Left lobe of liver (tissue), 2 donors: ENCODE measurements at regions not wholly inside any gene's neighbourhood (a gene's known extent, or its start where the extent isn't known, plus 50 kb on each side); places are given as distances from the start of the nearest gene placed in this dataset.
"Not testable (repeated sequence)": the region's sequence is repeated elsewhere in the genome, so short reads cannot be mapped to it uniquely, and the experiment has no call there.

Experiments
- ATAC-seq: fragments of 200-7000 bp; cut with Tn5 transposase; one replicate; pipeline ENCODE4 v1.9.1; 2020; ENCODE audit warnings: mild to moderate bottlenecking, moderate library complexity
- DNase-seq: peaks from one replicate; pipeline ENCODE4 v3.0.0-alpha.2; 2020; ENCODE audit warnings: low spot score
- donor health status: DM: no; HTN: no; CAD: no; lungs with moderate emphysema.
- donor health status: DM: no; HTN: yes; CAD: no.

GRCh38 chr19:34017601-34018000, 154.7 kb upstream of the LSM14A start:
- no peak for ATAC-seq
- no peak for DNase-seq

GRCh38 chr19:34018546-34018945, 153.8 kb upstream of the LSM14A start:
- ATAC-seq, result no peak
- no peak for DNase-seq

GRCh38 chr19:34023381-34023780, 148.9 kb upstream of the LSM14A start:
- DNase-seq, result no peak
- ATAC-seq, result no peak

- DNase-seq (no peak), ATAC-seq (no peak)
Observed at GRCh38 chr19:34033880-34034279, 138.4 kb upstream of the LSM14A start.

DNA sequence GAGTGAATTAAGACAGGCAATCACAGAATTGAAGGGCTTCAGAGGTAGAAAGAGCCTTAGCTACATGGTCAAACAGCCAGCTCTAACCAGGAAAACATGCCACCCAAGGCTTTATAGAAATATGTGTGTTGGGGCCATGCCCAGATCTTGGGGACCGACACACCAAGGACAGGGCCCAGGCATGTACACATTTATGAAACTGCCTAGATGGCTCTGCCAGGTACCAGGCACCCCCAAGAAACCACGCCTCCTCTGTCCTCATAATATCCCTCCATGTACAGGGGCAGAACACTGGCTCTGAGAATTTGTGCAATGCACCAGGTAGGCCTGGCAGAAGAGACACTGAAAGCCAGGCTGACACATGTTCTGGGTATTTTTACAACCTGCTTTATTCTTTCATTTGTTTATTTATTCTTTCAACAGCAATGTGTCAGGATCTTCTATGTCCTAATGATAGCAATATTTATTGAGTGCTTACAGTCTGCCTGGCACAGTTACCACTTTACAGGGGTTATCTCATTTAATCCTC, 137.9 kb upstream of the LSM14A start:
- DNase-seq, result no peak

DNA sequence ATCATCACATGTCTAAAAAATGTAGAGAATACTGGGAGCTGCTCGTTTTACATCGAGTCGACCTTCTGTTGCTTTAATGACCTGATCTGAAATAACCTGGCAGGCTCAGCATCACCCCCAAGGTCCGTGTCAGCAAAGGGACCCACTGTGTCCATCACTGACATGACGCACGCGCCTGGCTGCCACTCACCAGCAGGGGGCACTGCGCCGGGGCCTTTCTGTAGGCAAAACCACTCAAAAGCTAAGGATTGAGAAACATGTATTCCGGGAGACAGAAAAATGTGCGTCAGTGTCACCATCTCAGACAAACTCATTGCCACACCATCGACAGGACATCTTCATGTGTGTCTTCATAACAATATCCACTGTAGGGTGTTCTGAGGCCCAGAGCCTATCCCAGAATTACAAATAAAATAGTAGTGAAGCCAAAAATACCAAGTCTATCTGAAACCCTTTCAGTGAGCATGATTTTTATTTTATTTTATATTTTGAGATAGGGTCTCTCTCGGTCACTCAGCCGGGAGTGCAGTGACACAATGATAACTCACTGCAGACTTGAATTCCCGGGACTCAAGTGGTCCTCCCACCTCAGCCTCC, 130.3 kb upstream of the LSM14A start:
- peak; percentile 70 for DNase-seq
- ATAC-seq, result peak; percentile 95

More for the DNA sequence above, 137.9 kb upstream of the LSM14A start:
- ATAC-seq, result no peak

DNA sequence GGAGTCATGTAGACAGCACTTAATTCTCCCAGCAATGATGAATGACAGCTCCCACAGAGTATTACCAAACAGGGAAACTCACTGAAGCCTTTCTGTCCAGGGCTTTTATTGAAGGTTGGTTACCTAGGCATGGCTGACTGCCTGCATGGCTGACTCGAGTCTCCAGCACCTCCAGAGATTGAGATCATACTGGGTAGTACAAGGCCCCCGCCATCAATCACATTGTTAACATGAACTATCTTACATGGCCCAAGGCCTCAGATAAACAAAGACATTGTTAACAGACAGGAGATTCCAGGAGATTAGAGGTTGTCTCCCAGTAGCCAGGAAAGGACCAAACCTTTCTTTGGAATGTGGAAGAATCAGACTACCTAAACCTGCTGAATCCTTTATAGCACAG, 128.3 kb upstream of the LSM14A start:
- ATAC-seq, result no peak
- DNase-seq, result no peak

DNA sequence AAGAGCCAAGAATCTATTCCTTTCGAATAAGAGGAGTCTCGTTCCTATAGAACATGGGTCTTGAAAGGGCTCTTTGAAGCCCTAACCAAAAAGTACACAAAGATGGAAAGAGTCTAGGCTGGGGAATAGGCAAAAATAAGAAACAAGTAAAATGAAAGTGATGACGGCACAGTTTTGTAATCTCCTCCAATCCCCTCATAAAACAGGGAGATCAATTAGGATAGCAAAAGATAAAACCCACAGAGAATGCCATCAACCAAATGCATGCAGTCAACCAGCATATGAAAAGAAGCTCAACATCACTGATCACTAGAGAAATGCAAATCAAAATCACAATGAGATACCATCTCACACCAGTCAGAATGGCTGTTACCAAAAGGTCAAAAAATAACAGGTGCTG, 122.4 kb upstream of the LSM14A start:
- no peak for DNase-seq
- no peak for ATAC-seq

DNA sequence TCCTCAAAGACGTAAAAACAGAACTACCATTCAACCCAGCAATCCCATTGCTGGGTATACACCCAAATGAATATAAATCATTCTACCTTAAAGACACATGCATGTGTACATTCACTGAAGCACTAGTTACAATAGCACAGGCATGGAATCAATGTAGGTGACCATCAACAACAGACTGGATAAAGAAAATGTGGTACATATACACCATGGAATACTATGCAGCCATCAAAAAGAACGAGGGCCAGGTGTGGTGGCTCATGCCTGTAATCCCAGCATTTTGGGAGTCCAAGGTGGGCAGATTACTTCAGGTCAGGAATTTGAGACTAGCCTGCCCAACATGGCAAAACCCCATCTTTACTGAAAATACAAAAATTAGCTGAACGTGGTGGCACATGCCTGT, 121.9 kb upstream of the LSM14A start:
- not testable (repeated sequence) for DNase-seq, ATAC-seq

- ATAC-seq (no peak), DNase-seq (no peak)
Observed at GRCh38 chr19:34051255-34051654, 121.0 kb upstream of the LSM14A start.

DNA sequence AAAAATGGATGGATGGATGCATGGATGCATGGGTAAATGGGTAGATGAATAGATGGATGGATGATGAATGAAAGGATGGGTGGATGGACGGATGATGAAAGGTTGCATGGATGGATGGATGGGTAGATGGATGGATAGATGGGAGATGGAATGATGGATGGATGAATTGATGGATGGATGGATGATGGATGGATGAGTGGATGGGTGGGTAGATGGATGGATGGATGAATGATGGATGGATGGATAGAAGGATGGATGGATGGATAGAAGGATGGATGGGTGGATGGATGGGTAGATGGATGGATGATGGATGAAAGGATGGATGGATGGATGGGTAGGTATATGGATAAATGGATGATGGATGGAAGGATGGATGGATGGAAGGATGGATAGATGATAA, 115.1 kb upstream of the LSM14A start:
- DNase-seq (no peak), ATAC-seq (no peak)

DNA sequence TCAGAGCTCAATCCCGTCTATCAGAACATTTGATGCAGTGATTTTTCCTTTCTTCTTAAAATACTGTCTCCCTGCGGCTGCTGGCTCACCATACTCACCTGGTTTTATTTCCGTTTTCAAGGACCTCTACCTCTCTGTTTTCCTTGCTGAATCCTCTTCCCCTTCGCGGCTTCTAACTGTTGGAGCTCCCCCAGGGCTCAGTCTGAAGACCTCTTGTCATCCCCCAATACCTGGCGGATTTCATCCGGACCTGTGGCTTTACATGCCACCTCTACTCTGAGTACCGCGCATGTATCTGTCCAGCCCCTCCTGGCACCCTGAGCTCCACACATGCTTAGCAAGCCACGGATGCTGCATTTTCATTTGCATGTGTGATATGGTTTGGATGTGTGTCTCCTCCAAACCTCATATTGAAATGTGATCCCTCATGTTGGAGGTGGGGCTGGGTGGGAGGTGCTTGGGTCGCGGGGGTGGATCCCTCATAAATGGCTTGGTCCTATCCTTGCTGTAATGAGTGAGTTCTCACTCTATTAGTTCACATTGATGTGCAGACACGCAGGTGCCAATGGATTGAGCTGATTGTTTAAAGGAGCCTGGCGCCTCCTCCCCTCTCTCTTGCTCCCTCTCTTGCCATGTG, 106.2 kb upstream of the LSM14A start:
- ATAC-seq (no peak), DNase-seq (no peak)

GRCh38 chr19:34067861-34068271, 104.4 kb upstream of the LSM14A start:
- ATAC-seq (no peak), DNase-seq (no peak)

DNA sequence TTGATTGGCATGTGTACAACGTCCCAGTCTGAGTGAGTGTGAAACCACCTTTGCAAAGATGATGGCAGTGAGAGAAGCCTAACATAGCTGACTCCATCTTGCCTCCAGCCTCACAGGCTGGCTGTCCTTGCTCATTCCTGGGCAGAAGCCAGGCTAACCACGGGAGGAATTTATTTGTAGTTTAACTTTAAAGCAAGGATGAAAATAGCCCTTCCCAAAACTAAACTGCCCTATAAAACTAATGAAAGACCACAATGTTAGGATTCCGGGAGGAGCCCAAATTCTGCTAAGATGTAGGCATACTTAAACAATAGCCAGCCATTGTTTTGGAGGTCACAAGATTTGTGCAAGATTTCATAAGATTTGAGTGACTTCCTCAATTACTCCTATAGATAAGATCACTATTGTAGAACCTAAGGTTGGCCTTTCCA, 96.6 kb upstream of the LSM14A start:
- no peak for ATAC-seq
- DNase-seq, result no peak

GRCh38 chr19:34082289-34083077, 89.8 kb upstream of the LSM14A start:
- ATAC-seq, result no peak
- DNase-seq, result no peak

DNA sequence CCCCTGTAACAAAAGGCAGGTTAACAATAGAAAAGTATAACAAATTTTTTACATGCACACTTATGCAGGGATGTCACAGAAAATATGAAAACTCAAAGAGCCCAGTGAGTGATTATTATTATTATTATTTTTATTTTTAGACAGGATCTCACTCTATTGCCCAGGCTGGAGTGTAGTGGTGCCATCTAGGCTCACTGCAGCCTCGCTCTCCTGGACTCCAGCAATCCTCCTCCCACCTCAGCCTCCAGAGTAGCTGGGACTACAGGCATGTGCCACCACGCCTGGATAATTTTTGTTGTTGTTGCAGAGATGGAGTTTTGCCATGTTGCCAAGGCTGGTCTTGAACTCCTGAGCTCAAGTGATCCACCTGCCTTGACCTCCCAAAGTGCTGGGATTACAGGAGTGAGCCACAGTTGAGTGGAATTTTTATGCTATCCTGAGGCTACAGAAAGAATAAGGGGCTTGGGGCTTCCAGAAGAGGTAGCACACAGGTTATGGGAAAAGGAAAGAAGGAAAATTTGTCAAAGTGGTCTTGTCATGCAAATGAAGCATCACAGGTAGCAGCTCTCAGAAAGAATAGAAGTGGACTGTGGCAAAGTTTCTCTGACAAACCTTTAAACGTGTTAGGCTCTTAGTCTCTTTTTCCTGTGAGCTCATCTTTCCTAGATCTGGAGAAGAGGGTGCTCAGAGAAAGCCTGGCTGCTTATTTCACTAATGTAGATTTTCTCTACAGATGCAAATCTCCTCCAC, 87.7 kb upstream of the LSM14A start:
- DNase-seq, result no peak
- ATAC-seq, result no peak

DNA sequence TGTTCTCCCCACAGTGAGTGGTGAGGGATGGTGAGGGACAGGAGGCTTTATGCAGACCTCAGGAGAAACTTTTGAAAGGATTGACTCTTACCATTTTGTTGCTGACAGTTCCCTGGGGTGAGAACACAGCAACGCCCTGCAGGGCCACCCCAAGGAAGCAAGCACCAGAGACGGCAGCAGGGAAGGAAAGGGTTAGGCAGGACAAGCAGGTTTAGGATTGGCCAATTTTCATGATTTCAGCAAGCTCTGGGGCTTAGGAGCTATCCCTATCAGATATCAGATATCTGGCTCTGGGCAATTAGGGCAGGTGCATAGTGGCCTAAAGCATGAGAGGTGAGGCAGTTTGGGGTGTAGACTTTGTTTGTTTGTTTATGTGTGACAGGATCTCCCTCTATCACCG, 87.0 kb upstream of the LSM14A start:
- ATAC-seq (no peak), DNase-seq (no peak)

DNA sequence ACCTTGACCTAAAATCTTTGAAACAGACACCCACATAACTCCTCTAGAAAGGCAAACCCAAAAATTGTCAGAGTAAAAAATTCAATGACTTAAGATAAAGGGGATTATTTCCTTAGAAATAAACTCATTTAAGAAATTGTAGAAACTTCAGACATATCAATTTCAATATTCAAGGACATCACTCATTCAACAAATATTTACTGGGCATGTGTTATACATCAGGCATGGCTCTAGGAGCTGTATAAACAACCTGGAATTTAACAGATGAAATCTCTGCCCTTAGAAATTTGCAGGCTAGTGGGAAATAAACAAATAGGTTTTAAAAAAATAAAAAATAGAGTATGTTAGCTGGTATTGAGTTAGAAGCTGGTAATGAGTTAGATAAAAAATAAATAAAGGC, 84.0 kb upstream of the LSM14A start:
- no peak for ATAC-seq
- DNase-seq, result no peak

DNA sequence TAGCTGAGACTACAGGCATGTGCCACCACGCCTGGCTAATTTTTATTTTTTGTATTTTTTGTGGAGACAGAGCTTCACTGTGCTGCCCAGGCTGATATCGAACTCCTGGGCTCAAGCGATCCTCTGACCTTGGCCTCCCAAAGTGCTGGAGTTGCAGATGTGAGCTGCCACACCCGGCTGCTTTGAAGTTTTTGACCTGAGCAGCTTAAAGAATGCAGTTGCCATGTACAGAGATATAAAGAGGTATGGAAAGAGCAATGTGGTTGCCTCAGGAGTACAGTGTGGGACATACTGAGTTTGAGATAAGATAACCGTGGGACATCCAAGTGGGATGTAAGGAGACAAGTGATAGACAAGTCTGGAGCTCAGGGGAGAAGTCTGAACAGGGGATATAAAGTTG, 82.7 kb upstream of the LSM14A start:
- ATAC-seq, result no peak
- no peak for DNase-seq

DNA sequence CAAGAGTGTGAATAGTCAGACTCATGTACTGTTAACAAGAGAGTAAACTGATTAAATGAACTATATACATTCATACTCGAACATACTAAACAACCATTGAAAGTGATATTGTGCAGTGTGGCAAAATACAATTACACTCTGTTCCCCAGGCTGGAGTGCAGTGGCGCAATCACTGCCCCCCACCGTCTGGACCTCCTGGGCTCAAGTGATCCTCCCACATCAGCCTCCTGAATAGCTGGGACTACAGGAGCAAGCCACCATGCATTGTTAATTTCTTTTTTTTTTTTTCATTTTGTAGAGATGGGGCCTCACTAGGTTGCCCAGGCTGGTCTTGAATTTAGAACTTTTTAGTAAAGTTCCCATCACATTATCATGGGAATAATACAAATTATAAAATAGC, 77.3 kb upstream of the LSM14A start:
- DNase-seq, result no peak
- no peak for ATAC-seq

GRCh38 chr19:34095411-34095810, 76.9 kb upstream of the LSM14A start:
- ATAC-seq, DNase-seq: not testable (repeated sequence)
